ENCODE measurements at regions not wholly inside any gene's neighbourhood (a gene's known extent, or its start where the extent isn't known, plus 50 kb on each side); places are given as distances from the start of the nearest gene placed in this dataset.

GRCh38 chr11:92752122-92752521 lies 217.3 kb upstream of the MTNR1B start:
- Histone ChIP-seq H3K27me3 (ENCODE audit: low read depth) (peaks cover 4% of the 10 kb centered on the region), H3K9me3 (replicated peaks) (no peaks in the 10 kb centered on the region), H3K27ac (replicated peaks) (no peak overlapping the region), H3K4me1 (no peaks in the 10 kb centered on the region), H3K4me3 (no peak overlapping the region), H3K36me3 (no peaks in the 10 kb centered on the region)
- DNase-seq, result no peak
- intact Hi-C loops (cut with micrococcal nuclease), result no loop called here
- TF ChIP-seq, protein P1, sequence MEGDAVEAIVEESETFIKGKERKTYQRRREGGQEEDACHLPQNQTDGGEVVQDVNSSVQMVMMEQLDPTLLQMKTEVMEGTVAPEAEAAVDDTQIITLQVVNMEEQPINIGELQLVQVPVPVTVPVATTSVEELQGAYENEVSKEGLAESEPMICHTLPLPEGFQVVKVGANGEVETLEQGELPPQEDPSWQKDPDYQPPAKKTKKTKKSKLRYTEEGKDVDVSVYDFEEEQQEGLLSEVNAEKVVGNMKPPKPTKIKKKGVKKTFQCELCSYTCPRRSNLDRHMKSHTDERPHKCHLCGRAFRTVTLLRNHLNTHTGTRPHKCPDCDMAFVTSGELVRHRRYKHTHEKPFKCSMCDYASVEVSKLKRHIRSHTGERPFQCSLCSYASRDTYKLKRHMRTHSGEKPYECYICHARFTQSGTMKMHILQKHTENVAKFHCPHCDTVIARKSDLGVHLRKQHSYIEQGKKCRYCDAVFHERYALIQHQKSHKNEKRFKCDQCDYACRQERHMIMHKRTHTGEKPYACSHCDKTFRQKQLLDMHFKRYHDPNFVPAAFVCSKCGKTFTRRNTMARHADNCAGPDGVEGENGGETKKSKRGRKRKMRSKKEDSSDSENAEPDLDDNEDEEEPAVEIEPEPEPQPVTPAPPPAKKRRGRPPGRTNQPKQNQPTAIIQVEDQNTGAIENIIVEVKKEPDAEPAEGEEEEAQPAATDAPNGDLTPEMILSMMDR (IDR thresholded peaks at IDR 0.05; ENCODE audit: borderline replicate concordance), result no peak

GRCh38 chr11:92753161-92753560 lies 216.3 kb upstream of the MTNR1B start:
- TF ChIP-seq, protein P1 (IDR thresholded peaks at IDR 0.05; ENCODE audit: borderline replicate concordance), result no peak
- intact Hi-C loops (cut with micrococcal nuclease), result no loop called here
- H3K27ac ChIP-seq (replicated peaks), result no peak overlapping the region
- H3K4me3 ChIP-seq, result no peak overlapping the region
- no peaks in the 10 kb centered on the region for H3K4me1 ChIP-seq
- no peaks in the 10 kb centered on the region for H3K9me3 ChIP-seq (replicated peaks)
- H3K36me3 ChIP-seq, result no peaks in the 10 kb centered on the region
- DNase-seq, result no peak
- H3K27me3 ChIP-seq (ENCODE audit: low read depth), result peaks cover 5% of the 10 kb centered on the region

- TF ChIP-seq, protein P1 (IDR thresholded peaks at IDR 0.05; ENCODE audit: borderline replicate concordance), result no peak
- intact Hi-C loops (cut with micrococcal nuclease), result no loop called here
- no peaks in the 10 kb centered on the region for H3K9me3 ChIP-seq (replicated peaks)
- DNase-seq, result no peak
- H3K27me3 ChIP-seq (ENCODE audit: low read depth), result peaks cover 8% of the 10 kb centered on the region
- H3K4me3 ChIP-seq, result no peak overlapping the region
- no peak overlapping the region for H3K27ac ChIP-seq (replicated peaks)
- no peaks in the 10 kb centered on the region for H3K36me3 ChIP-seq
- H3K4me1 ChIP-seq, result no peaks in the 10 kb centered on the region
Observed at GRCh38 chr11:92758241-92758780, 211.1 kb upstream of the MTNR1B start.

DNA sequence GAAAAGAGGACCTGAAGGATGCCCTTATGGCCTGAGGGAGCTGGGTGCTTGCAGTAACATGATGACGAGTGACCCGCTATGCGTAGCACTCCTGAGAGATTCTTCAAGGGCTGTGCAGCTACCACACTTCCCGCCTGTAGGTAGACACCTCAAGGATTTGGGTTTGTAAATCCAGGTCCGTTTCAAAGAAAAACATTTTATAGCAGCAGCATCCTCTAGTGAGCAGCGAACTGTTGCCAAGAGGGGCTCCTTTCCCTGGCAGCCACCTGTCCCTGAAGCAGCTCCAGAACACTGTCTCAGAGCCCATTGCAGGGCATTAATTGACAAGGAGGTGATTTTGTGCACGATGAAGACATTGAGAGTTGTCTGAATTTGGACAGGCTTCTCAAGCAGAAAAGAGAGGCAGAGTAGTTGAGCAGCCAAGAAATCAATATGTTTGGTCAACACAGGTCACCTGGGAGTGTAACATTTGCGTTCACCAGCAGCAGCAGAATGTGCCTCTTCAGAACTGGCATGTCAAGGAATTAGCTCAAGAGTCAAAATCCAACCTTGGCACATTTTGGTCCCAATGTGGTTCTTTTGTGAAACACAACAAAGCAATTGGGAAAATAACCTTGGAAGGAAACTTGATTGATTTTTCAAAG lies 209.8 kb upstream of the MTNR1B start:
- intact Hi-C loops (cut with micrococcal nuclease), result no loop called here
- TF ChIP-seq, protein P1 (IDR thresholded peaks at IDR 0.05; ENCODE audit: borderline replicate concordance), result no peak
- Histone ChIP-seq H3K36me3 (no peaks in the 10 kb centered on the region), H3K27ac (replicated peaks) (no peak overlapping the region), H3K4me1 (no peaks in the 10 kb centered on the region), H3K4me3 (no peak overlapping the region), H3K9me3 (replicated peaks) (no peaks in the 10 kb centered on the region), H3K27me3 (ENCODE audit: low read depth) (peaks cover 4% of the 10 kb centered on the region)
- DNase-seq, result no peak

DNA sequence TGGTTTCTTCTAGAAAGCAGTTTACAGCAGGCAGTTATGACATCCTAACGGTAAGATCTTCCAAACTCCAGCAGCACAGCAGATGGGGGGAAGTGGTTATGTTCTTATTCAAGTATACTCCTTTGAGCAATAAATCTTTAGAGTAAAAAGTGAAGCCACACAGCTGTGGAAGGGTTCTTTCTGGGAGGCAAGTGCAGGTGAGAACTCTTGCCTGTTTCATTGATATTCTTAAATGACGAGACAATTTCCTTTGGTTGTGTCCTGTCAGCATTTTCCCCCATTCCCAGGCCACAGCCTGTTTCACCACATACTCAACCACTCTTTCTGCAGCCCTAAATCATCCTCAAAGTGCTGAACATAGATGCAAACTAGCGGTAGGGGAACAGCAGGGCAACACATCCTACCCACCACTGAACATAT lies 207.3 kb upstream of the MTNR1B start:
- TF ChIP-seq, protein P1 (IDR thresholded peaks at IDR 0.05; ENCODE audit: borderline replicate concordance), result no peak
- intact Hi-C loops (cut with micrococcal nuclease), result no loop called here
- H3K9me3 ChIP-seq (replicated peaks), result no peaks in the 10 kb centered on the region

More for the DNA sequence above, 207.3 kb upstream of the MTNR1B start:
- Histone ChIP-seq H3K4me1 (peaks cover 14% of the 10 kb centered on the region), H3K27me3 (ENCODE audit: low read depth) (peaks cover 4% of the 10 kb centered on the region), H3K4me3 (no peak overlapping the region), H3K36me3 (no peaks in the 10 kb centered on the region), H3K27ac (replicated peaks) (no peak overlapping the region)
- no peak for DNase-seq

Data from left ventricle myocardium inferior (tissue), 1 donor.